ENCODE measurements at regions not wholly inside any gene's neighbourhood (a gene's known extent, or its start where the extent isn't known, plus 50 kb on each side); places are given as distances from the start of the nearest gene placed in this dataset.

DNA sequence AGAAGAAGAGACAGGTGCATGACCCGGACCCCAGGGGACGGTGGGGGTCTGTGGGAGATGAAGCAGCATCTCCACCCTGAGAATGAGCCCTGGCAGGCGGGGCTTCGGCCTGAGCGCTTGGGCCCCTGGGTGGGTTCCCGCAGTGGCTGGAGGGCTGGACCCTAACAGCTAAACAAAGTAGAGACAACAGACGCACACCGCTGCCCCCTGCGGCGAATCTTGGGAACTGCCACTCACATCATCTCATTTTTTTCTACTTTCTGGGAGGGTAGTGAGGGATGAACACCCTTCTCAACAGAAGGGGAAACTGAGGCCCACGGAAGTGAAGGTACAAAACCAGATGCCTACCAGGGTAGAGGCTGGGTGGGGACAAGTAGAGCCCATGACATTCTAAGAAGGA is 104.7 kb downstream of the RFLNA start:
- TF ChIP-seq, protein P1, sequence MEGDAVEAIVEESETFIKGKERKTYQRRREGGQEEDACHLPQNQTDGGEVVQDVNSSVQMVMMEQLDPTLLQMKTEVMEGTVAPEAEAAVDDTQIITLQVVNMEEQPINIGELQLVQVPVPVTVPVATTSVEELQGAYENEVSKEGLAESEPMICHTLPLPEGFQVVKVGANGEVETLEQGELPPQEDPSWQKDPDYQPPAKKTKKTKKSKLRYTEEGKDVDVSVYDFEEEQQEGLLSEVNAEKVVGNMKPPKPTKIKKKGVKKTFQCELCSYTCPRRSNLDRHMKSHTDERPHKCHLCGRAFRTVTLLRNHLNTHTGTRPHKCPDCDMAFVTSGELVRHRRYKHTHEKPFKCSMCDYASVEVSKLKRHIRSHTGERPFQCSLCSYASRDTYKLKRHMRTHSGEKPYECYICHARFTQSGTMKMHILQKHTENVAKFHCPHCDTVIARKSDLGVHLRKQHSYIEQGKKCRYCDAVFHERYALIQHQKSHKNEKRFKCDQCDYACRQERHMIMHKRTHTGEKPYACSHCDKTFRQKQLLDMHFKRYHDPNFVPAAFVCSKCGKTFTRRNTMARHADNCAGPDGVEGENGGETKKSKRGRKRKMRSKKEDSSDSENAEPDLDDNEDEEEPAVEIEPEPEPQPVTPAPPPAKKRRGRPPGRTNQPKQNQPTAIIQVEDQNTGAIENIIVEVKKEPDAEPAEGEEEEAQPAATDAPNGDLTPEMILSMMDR (conservative IDR thresholded peaks at IDR 0.05 in 1 of 2, IDR thresholded peaks at IDR 0.05 in 1 of 2; ENCODE audit: low read depth in 1 of 2, low read length in 2 of 2), result peak; percentile 51 to 84
- no peak for TF ChIP-seq EZH2 (IDR thresholded peaks at IDR 0.05; ENCODE audit: low read length, missing control alignments)

Data from fibroblast of lung (primary cell).